RWPE2 (cell line): ENCODE measurements at regions not wholly inside any gene's neighbourhood (a gene's known extent, or its start where the extent isn't known, plus 50 kb on each side); places are given as distances from the start of the nearest gene placed in this dataset.

ENCODE experiments used
- ATAC-seq: fragments of 200-7000 bp; cut with Tn5 transposase; 3 replicates; pipeline ENCODE4 v1.9.1; 2021; ENCODE audit warnings: low read depth
- DNase-seq: peaks from one replicate; pipeline ENCODE4 v3.0.0-alpha.2; 2020; ENCODE audit warnings: low spot score
- H3K27ac ChIP-seq: fragments of 450-650 bp; 2 replicates; pipeline ENCODE4 v1.5.1; 2017; ENCODE audit warnings: mild to moderate bottlenecking; ENCODE audit not compliant: poor library complexity, severe bottlenecking
- H3K27me3 ChIP-seq: fragments of 250-450 bp; sonication (Bioruptor Pico); 2 replicates; pipeline ENCODE4 v1.5.1; 2021; ENCODE audit warnings: mild to moderate bottlenecking, moderate library complexity; ENCODE audit not compliant: insufficient read depth, poor library complexity, severe bottlenecking
- H3K36me3 ChIP-seq: fragments of 250-450 bp; sonication (Bioruptor Pico); 2 replicates; pipeline ENCODE4 v1.5.1; 2020; ENCODE audit warnings: low read depth, mild to moderate bottlenecking, moderate library complexity
- H3K4me1 ChIP-seq: fragments of 250-450 bp; sonication (Bioruptor Pico); 2 replicates; pipeline ENCODE4 v1.5.1; 2021; ENCODE audit warnings: mild to moderate bottlenecking, moderate library complexity; ENCODE audit not compliant: insufficient read depth, poor library complexity, severe bottlenecking
- H3K4me3 ChIP-seq: fragments of 250-450 bp; sonication (Bioruptor Pico); 2 replicates; pipeline ENCODE4 v1.5.1; 2021; ENCODE audit warnings: mild to moderate bottlenecking, moderate library complexity; ENCODE audit not compliant: severe bottlenecking
- H3K9me3 ChIP-seq: fragments of 250-450 bp; sonication (Bioruptor Pico); 2 replicates; pipeline ENCODE4 v1.5.1; 2021; ENCODE audit warnings: mild to moderate bottlenecking, moderate library complexity; ENCODE audit not compliant: severe bottlenecking
- TF ChIP-seq, protein P1 (sequence below): fragments of 450-650 bp; IDR thresholded peaks from one replicate; pipeline ENCODE4 v1.5.1; 2017; ENCODE audit warnings: mild to moderate bottlenecking, moderate library complexity; ENCODE audit not compliant: poor library complexity, severe bottlenecking

- Histone ChIP-seq H3K27me3 (no peaks in the 10 kb centered on the region), H3K9me3 (no peaks in the 10 kb centered on the region), H3K27ac (no peak overlapping the region), H3K36me3 (no peaks in the 10 kb centered on the region), H3K4me3 (no peak overlapping the region), H3K4me1 (no peaks in the 10 kb centered on the region)
- TF ChIP-seq, protein P1, sequence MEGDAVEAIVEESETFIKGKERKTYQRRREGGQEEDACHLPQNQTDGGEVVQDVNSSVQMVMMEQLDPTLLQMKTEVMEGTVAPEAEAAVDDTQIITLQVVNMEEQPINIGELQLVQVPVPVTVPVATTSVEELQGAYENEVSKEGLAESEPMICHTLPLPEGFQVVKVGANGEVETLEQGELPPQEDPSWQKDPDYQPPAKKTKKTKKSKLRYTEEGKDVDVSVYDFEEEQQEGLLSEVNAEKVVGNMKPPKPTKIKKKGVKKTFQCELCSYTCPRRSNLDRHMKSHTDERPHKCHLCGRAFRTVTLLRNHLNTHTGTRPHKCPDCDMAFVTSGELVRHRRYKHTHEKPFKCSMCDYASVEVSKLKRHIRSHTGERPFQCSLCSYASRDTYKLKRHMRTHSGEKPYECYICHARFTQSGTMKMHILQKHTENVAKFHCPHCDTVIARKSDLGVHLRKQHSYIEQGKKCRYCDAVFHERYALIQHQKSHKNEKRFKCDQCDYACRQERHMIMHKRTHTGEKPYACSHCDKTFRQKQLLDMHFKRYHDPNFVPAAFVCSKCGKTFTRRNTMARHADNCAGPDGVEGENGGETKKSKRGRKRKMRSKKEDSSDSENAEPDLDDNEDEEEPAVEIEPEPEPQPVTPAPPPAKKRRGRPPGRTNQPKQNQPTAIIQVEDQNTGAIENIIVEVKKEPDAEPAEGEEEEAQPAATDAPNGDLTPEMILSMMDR: no peak
- ATAC-seq: no peak
- no peak for DNase-seq
Observed at GRCh38 chr2:52970642-52971041, 797.0 kb upstream of the CHAC2 start.

GRCh38 chr2:52968043-52968442 is 799.6 kb upstream of the CHAC2 start:
- DNase-seq (no peak), ATAC-seq (no peak)

GRCh38 chr2:52964916-52965530 is 802.6 kb upstream of the CHAC2 start:
- DNase-seq: no peak
- H3K27me3 ChIP-seq: no peaks in the 10 kb centered on the region

More at GRCh38 chr2:52968043-52968442, 799.6 kb upstream of the CHAC2 start:
- H3K27ac ChIP-seq: no peak overlapping the region
- H3K4me3 ChIP-seq: no peak overlapping the region
- H3K36me3 ChIP-seq: no peaks in the 10 kb centered on the region
- no peaks in the 10 kb centered on the region for H3K9me3 ChIP-seq
- TF ChIP-seq, protein P1: no peak
- H3K4me1 ChIP-seq: no peaks in the 10 kb centered on the region
- no peaks in the 10 kb centered on the region for H3K27me3 ChIP-seq

GRCh38 chr2:52961403-52961802 is 806.2 kb upstream of the CHAC2 start:
- H3K4me1 ChIP-seq: no peaks in the 10 kb centered on the region
- DNase-seq (no peak), ATAC-seq (no peak)
- H3K36me3 ChIP-seq: no peaks in the 10 kb centered on the region
- H3K27ac ChIP-seq: no peak overlapping the region
- H3K4me3 ChIP-seq: no peak overlapping the region
- TF ChIP-seq, protein P1: no peak
- no peaks in the 10 kb centered on the region for H3K27me3 ChIP-seq
- no peaks in the 10 kb centered on the region for H3K9me3 ChIP-seq

More at GRCh38 chr2:52964916-52965530, 802.6 kb upstream of the CHAC2 start:
- ATAC-seq: no peak
- Histone ChIP-seq H3K27ac (no peak overlapping the region), H3K36me3 (no peaks in the 10 kb centered on the region), H3K9me3 (no peaks in the 10 kb centered on the region), H3K4me1 (no peaks in the 10 kb centered on the region), H3K4me3 (no peak overlapping the region)
- TF ChIP-seq, protein P1: no peak

DNA sequence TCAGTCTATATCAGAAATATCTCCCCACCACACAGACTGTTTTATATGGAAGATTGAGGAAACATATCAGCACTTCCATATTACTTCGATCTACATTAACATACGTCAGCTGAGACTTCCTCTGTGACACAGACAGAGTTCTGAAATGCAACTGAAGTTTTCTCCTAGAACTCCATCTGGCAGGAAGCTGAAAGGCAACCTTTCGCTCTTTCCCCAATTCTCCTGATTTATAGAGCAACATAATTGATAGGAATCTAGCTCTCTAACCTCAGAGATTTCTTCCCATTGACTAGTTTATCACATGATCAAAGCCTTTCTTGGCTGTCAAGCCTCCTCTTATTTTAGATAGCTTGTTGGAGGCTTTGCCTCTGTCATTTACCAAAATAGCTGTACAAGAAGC is 806.7 kb upstream of the CHAC2 start:
- Histone ChIP-seq H3K36me3 (no peaks in the 10 kb centered on the region), H3K4me1 (no peaks in the 10 kb centered on the region), H3K4me3 (no peak overlapping the region), H3K27ac (no peak overlapping the region), H3K27me3 (no peaks in the 10 kb centered on the region), H3K9me3 (no peaks in the 10 kb centered on the region)
- TF ChIP-seq, protein P1: no peak
- DNase-seq (no peak), ATAC-seq (no peak)
